ENCODE measurements at regions not wholly inside any gene's neighbourhood (a gene's known extent, or its start where the extent isn't known, plus 50 kb on each side); places are given as distances from the start of the nearest gene placed in this dataset.

- intact Hi-C loops (cut with DNase I) = no loop called here
Measured at GRCh38 chr12:98127854-98128253, 387.5 kb upstream of the TMPO start.

DNA sequence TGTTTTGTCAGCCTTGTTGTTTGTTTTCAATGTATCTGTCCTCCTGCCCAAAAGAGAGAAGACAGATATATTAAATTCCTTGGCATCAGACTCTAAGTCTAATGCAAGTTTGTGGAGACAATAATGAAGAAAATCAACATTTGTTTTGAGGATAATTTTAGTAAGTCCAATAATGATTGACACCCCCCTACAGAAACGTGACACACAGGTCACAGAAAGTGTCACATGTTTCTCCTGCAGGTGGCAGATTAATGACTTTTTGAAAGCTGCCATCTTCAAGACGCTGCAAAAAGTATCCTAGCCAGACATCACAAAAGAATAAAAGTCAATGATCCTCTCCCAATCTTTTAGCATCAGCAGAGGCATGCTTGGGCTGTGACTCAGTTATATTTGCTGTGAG lies 378.8 kb upstream of the TMPO start:
- Histone ChIP-seq H3K27me3 (no peaks in the 10 kb centered on the region), H3K27ac (no peak overlapping the region), H3K9me3 (replicated peaks in 1 of 3) (no peaks in the 10 kb centered on the region), H3K4me1 (replicated peaks in 1 of 2) (no peaks in the 10 kb centered on the region), H3K36me3 (replicated peaks in 1 of 2) (no peaks in the 10 kb centered on the region), H3K4me3 (no peak overlapping the region)
- DNase-seq = no peak
- WGBS, 4 donors = 53 to 63% (median 56%) methylated on average over 2 of the region's 2 CpGs
- TF ChIP-seq POLR2A (IDR thresholded peaks at IDR 0.05) = no peak
- TF ChIP-seq, protein P1, sequence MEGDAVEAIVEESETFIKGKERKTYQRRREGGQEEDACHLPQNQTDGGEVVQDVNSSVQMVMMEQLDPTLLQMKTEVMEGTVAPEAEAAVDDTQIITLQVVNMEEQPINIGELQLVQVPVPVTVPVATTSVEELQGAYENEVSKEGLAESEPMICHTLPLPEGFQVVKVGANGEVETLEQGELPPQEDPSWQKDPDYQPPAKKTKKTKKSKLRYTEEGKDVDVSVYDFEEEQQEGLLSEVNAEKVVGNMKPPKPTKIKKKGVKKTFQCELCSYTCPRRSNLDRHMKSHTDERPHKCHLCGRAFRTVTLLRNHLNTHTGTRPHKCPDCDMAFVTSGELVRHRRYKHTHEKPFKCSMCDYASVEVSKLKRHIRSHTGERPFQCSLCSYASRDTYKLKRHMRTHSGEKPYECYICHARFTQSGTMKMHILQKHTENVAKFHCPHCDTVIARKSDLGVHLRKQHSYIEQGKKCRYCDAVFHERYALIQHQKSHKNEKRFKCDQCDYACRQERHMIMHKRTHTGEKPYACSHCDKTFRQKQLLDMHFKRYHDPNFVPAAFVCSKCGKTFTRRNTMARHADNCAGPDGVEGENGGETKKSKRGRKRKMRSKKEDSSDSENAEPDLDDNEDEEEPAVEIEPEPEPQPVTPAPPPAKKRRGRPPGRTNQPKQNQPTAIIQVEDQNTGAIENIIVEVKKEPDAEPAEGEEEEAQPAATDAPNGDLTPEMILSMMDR (IDR thresholded peaks at IDR 0.05) = no peak
- intact Hi-C loops (cut with DNase I) = no loop called here

More at GRCh38 chr12:98127854-98128253, 387.5 kb upstream of the TMPO start:
- Histone ChIP-seq H3K4me1 (replicated peaks in 1 of 2) (no peaks in the 10 kb centered on the region), H3K27ac (no peak overlapping the region), H3K9me3 (replicated peaks in 1 of 3) (no peaks in the 10 kb centered on the region), H3K4me3 (no peak overlapping the region), H3K27me3 (no peaks in the 10 kb centered on the region), H3K36me3 (replicated peaks in 1 of 2) (no peaks in the 10 kb centered on the region)
- TF ChIP-seq, protein P1 (IDR thresholded peaks at IDR 0.05) = no peak
- TF ChIP-seq POLR2A (IDR thresholded peaks at IDR 0.05) = no peak
- no peak for DNase-seq

DNA sequence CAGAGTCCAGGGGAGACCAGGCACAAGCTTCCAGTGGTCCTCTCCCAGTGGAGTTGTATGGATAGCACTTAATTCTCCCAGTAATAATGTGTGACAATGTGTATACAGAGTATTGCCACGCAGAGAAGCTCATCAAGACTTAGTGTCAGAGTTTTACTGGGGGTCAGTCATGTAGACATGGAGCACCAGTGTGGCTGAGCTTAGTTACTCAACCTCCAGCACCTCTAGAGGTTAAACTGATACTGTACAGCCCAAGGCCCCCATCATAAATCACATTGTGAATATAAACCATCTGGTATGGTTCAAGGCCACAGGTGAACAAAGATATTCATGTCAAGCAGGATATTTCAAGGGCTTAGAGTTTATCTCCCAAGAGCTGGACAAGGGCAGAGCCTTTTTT lies 378.1 kb upstream of the TMPO start:
- 41 to 89% (median 75%) methylated on average over 1 of the region's 1 CpG for WGBS, 4 donors

GRCh38 chr12:98144953-98145352 lies 370.4 kb upstream of the TMPO start:
- Histone ChIP-seq H3K27me3 (no peaks in the 10 kb centered on the region), H3K36me3 (replicated peaks in 1 of 2) (no peaks in the 10 kb centered on the region), H3K27ac (no peak overlapping the region), H3K9me3 (replicated peaks in 1 of 3) (no peaks in the 10 kb centered on the region), H3K4me3 (no peak overlapping the region), H3K4me1 (replicated peaks in 1 of 2) (no peaks in the 10 kb centered on the region)
- no peak for DNase-seq
- intact Hi-C loops (cut with DNase I) = no loop called here
- TF ChIP-seq POLR2A (IDR thresholded peaks at IDR 0.05) = no peak
- TF ChIP-seq, protein P1 (IDR thresholded peaks at IDR 0.05) = no peak

More for the DNA sequence above, 378.1 kb upstream of the TMPO start:
- Histone ChIP-seq H3K9me3 (replicated peaks in 1 of 3) (no peaks in the 10 kb centered on the region), H3K27ac (no peak overlapping the region), H3K4me3 (no peak overlapping the region), H3K27me3 (no peaks in the 10 kb centered on the region), H3K4me1 (replicated peaks in 1 of 2) (no peaks in the 10 kb centered on the region), H3K36me3 (replicated peaks in 1 of 2) (no peaks in the 10 kb centered on the region)
- no peak for DNase-seq
- TF ChIP-seq POLR2A (IDR thresholded peaks at IDR 0.05) = no peak
- TF ChIP-seq, protein P1 (IDR thresholded peaks at IDR 0.05) = no peak
- intact Hi-C loops (cut with DNase I) = no loop called here

Measured in adrenal gland (tissue), 9 donors.